Right lobe of liver (tissue), 6 donors: ENCODE measurements at regions not wholly inside any gene's neighbourhood (a gene's known extent, or its start where the extent isn't known, plus 50 kb on each side); places are given as distances from the start of the nearest gene placed in this dataset.

Source experiments
- ATAC-seq, 4 donors: fragments of 200-7000 bp; cut with Tn5 transposase; one replicate each; pipeline ENCODE4 v1.9.1; 2020; ENCODE audit warnings: mild to moderate bottlenecking in 4 of 4, moderate library complexity in 4 of 4
- DNase-seq, 3 donors: peaks; one replicate each; pipeline ENCODE4 v3.0.0-alpha.2; 2020
- H3K27ac ChIP-seq, 3 donors: fragments of 200-600 bp; one replicate each; pipeline ENCODE4 v1.8.0; 2022
- H3K27me3 ChIP-seq, 2 donors: fragments of 200-600 bp; one replicate each; pipeline ENCODE4 v1.8.0; 2022
- H3K36me3 ChIP-seq, 4 donors: fragments of 200-600 bp; sonication (generic) in 1 of 4; one replicate each; pipeline versions ENCODE4 v1.5.1 to v1.8.0; 2017 to 2022; ENCODE audit warnings: control low read depth in 1 of 4
- H3K4me1 ChIP-seq, 4 donors: fragments of 200-600 bp; sonication (generic) in 1 of 4; one replicate each; pipeline versions ENCODE4 v1.5.1 to v1.8.0; 2017 to 2022; ENCODE audit warnings: control low read depth in 1 of 4
- H3K4me3 ChIP-seq, 3 donors: fragments of 200-600 bp; one replicate each; pipeline ENCODE4 v1.8.0; 2022
- H3K9me3 ChIP-seq, 4 donors: fragments of 200-600 bp; sonication (generic) in 1 of 4; one replicate each; pipeline versions ENCODE4 v1.5.1 to v1.8.0; 2017 to 2022; ENCODE audit warnings: control low read depth in 1 of 4
- POLR2A ChIP-seq: fragments of 450-650 bp; IDR thresholded peaks from one replicate; pipeline ENCODE4 v1.6.1; 2017; ENCODE audit warnings: antibody characterized with exemption, mild to moderate bottlenecking
- WGBS: methylation state at CpG from one replicate; pipeline ENCODE4 v1.1.6; 2018; ENCODE audit warnings: low coverage, low lambda C conversion rate; ENCODE audit not compliant: insufficient coverage; ENCODE audit errors: missing lambda C conversion rate; 5-methylcytosine and 5-hydroxymethylcytosine counted together
- intact Hi-C, 2 donors: fragments of 100-400 bp; cut with DNase I; formaldehyde crosslinking; loops; one replicate each; pipeline versions ENCODE4 v1.11.2 to v1.14.1; 2022
- TF ChIP-seq, protein P1 (sequence below), 4 donors: fragments of 200-600 bp in 3 of 4; fragments of 450-650 bp in 1 of 4; IDR thresholded peaks; one replicate each; pipeline versions ENCODE4 v1.5.1 to v1.8.0; 2016 to 2022; ENCODE audit warnings: antibody characterized with exemption in 4 of 4, mild to moderate bottlenecking in 2 of 4
- donor health status: DM: no; HTN: yes; CAD: no.
- donor health status: DM: no; HTN: no; CAD: no.
- donor health status: DM: no; HTN: no; CAD: no.
- donor health status: DM: no; HTN: yes; CAD: no.
- donor health status: DM: no; HTN: yes; CAD: no.

GRCh38 chr15:93968773-93969172 lies 262.6 kb upstream of the MCTP2 start:
- WGBS = 64% methylated on average over 6 of the region's 6 CpGs
- no peaks in the 10 kb centered on the region for H3K9me3 ChIP-seq
- no peak for DNase-seq
- intact Hi-C loops = no loop called here
- ATAC-seq = no peak
- no peaks in the 10 kb centered on the region for H3K4me1 ChIP-seq
- H3K27ac ChIP-seq = no peak overlapping the region
- H3K36me3 ChIP-seq = no peaks in the 10 kb centered on the region
- TF ChIP-seq POLR2A = no peak
- TF ChIP-seq, protein P1, sequence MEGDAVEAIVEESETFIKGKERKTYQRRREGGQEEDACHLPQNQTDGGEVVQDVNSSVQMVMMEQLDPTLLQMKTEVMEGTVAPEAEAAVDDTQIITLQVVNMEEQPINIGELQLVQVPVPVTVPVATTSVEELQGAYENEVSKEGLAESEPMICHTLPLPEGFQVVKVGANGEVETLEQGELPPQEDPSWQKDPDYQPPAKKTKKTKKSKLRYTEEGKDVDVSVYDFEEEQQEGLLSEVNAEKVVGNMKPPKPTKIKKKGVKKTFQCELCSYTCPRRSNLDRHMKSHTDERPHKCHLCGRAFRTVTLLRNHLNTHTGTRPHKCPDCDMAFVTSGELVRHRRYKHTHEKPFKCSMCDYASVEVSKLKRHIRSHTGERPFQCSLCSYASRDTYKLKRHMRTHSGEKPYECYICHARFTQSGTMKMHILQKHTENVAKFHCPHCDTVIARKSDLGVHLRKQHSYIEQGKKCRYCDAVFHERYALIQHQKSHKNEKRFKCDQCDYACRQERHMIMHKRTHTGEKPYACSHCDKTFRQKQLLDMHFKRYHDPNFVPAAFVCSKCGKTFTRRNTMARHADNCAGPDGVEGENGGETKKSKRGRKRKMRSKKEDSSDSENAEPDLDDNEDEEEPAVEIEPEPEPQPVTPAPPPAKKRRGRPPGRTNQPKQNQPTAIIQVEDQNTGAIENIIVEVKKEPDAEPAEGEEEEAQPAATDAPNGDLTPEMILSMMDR (IDR thresholded peaks at IDR 0.05) = no peak
- H3K4me3 ChIP-seq = no peak overlapping the region
- H3K27me3 ChIP-seq = no peaks in the 10 kb centered on the region

GRCh38 chr15:93965304-93965908 lies 266.0 kb upstream of the MCTP2 start:
- Histone ChIP-seq H3K9me3 (no peaks in the 10 kb centered on the region), H3K27me3 (no peaks in the 10 kb centered on the region), H3K4me1 (no peaks in the 10 kb centered on the region), H3K4me3 (no peak overlapping the region), H3K27ac (no peak overlapping the region), H3K36me3 (no peaks in the 10 kb centered on the region)
- no peak for DNase-seq
- no peak for TF ChIP-seq POLR2A
- TF ChIP-seq, protein P1 (IDR thresholded peaks at IDR 0.05) = no peak
- intact Hi-C loops = no loop called here
- no peak for ATAC-seq
- WGBS = 60% methylated on average over 6 of the region's 6 CpGs

DNA sequence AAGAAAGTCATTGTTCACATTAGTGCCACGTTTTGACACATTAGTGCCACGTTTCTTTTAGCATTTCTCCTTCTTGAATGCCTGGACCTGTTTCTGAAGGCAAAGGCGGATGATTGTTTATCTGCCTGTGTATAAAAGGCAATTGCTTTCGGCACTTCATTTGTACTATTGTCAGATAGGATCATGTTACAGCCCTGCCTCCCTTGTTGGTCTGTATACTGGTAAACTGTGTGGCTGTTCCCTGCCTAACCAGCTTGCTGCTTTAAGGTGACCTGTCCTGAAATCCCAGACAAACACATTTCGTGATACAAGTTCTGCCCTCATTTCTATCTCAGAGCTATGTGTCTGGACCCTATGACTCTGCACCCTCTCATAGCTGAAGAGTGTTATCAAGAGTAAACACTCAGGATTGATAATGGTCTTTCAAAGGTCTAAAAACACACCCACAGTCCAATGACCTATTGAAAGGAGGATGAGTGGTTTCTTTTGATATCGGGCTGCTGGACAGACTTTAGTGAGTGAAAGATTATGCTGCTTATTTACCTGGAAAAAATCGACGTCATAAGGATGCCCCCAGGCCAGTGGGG lies 276.3 kb upstream of the MCTP2 start:
- H3K36me3 ChIP-seq = no peaks in the 10 kb centered on the region
- no peak overlapping the region for H3K4me3 ChIP-seq
- H3K4me1 ChIP-seq = no peaks in the 10 kb centered on the region
- WGBS = 15% methylated on average over 8 of the region's 8 CpGs
- TF ChIP-seq, protein P1 (IDR thresholded peaks at IDR 0.05) = no peak
- no peak for TF ChIP-seq POLR2A
- no peaks in the 10 kb centered on the region for H3K27me3 ChIP-seq
- ATAC-seq (no peak), DNase-seq (no peak)
- no peak overlapping the region for H3K27ac ChIP-seq
- H3K9me3 ChIP-seq = no peaks in the 10 kb centered on the region
- intact Hi-C loops = no loop called here

DNA sequence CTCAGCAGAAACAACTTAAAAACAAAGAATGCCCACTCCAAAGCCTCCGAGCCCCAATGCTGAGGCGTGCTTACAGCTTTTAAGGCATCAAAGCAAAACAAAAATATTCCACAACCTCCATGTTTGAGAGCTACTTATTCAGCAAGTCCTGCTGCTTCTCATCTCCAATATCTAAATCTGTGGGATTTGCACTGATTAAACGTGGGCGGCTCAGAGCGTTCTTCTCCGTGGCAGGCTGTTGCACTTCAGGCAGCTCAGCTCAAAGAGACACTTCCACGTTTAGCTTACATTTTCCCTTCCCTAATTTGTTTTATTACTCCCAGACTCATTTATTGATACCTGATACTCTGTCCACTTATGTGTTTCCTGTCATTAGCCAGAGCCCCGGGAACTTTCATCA lies 282.6 kb upstream of the MCTP2 start:
- TF ChIP-seq POLR2A = no peak
- TF ChIP-seq, protein P1 (IDR thresholded peaks at IDR 0.05) = no peak
- intact Hi-C loops = no loop called here
- Histone ChIP-seq H3K27me3 (no peaks in the 10 kb centered on the region), H3K9me3 (no peaks in the 10 kb centered on the region), H3K36me3 (no peaks in the 10 kb centered on the region), H3K27ac (no peak overlapping the region), H3K4me3 (no peak overlapping the region), H3K4me1 (no peaks in the 10 kb centered on the region)
- ATAC-seq (no peak), DNase-seq (no peak)
- WGBS = 44% methylated on average over 8 of the region's 8 CpGs
